ENCODE measurements at regions not wholly inside any gene's neighbourhood (a gene's known extent, or its start where the extent isn't known, plus 50 kb on each side); places are given as distances from the start of the nearest gene placed in this dataset.

DNA sequence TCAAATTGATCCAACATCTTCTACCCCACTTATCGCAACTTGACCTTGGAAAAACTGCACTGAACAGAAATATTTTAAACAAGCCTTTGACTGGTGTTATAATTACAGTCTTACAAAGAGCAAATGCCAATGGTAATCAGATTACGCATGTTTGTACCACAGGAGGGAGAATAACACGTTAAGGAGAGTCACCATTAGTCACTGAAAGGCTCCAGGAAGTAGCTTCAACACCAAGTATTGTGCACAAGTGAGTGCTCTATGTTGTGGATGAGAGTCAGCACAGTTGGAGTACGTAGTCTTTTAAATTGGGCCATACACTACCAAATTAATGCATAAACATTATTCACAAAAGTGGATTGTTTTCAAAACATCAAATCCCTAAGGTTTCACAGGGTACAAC, 1081.5 kb upstream of the TENM3 start:
- DNase-seq (ENCODE audit: low read depth), result no peak
- no peak overlapping the region for H3K4me3 ChIP-seq (ENCODE audit: low read depth, low read length)
- TF ChIP-seq, protein P1, sequence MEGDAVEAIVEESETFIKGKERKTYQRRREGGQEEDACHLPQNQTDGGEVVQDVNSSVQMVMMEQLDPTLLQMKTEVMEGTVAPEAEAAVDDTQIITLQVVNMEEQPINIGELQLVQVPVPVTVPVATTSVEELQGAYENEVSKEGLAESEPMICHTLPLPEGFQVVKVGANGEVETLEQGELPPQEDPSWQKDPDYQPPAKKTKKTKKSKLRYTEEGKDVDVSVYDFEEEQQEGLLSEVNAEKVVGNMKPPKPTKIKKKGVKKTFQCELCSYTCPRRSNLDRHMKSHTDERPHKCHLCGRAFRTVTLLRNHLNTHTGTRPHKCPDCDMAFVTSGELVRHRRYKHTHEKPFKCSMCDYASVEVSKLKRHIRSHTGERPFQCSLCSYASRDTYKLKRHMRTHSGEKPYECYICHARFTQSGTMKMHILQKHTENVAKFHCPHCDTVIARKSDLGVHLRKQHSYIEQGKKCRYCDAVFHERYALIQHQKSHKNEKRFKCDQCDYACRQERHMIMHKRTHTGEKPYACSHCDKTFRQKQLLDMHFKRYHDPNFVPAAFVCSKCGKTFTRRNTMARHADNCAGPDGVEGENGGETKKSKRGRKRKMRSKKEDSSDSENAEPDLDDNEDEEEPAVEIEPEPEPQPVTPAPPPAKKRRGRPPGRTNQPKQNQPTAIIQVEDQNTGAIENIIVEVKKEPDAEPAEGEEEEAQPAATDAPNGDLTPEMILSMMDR (conservative IDR thresholded peaks at IDR 0.05; ENCODE audit: low read depth, low read length), result no peak

DNA sequence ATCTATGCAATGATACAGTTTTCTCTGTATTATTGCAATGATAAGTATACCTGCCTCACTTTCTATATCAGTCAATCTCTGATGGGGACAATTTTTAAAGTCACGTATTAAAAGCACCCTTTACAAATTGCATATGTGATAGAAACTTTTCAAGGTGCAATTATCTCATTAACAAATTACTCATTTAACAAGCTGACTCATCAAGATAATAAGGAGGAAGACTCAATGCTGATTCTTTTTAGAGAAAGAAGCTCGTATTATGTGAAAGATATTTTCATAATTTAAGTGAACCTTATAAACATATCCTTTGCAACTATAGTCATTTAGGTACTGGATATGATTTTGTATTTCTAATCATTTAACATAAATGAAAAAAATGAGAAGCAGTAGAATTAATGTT, 1080.9 kb upstream of the TENM3 start:
- TF ChIP-seq, protein P1 (conservative IDR thresholded peaks at IDR 0.05; ENCODE audit: low read depth, low read length), result no peak
- DNase-seq (ENCODE audit: low read depth), result no peak
- H3K4me3 ChIP-seq (ENCODE audit: low read depth, low read length), result no peak overlapping the region

DNA sequence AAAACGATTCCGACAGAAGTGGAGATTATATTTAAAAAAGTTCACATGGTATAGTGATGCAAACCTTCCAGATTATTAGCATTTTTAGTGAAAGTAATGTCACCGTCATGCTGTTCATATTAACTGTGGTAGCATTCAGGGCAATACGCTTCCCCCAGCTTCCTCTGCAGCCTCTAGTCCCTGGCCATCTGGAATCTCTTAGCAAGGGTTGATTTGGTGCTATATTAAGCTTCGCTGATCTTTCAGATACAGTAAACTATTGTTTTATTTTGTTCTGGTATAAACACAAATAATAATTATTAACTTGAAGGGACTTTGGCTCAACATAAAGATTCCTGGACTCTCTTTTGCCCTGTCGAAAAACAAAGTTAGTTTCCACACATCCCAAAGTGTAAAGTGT, 1080.5 kb upstream of the TENM3 start:
- TF ChIP-seq, protein P1 (conservative IDR thresholded peaks at IDR 0.05; ENCODE audit: low read depth, low read length), result no peak
- no peak for DNase-seq (ENCODE audit: low read depth)

DNA sequence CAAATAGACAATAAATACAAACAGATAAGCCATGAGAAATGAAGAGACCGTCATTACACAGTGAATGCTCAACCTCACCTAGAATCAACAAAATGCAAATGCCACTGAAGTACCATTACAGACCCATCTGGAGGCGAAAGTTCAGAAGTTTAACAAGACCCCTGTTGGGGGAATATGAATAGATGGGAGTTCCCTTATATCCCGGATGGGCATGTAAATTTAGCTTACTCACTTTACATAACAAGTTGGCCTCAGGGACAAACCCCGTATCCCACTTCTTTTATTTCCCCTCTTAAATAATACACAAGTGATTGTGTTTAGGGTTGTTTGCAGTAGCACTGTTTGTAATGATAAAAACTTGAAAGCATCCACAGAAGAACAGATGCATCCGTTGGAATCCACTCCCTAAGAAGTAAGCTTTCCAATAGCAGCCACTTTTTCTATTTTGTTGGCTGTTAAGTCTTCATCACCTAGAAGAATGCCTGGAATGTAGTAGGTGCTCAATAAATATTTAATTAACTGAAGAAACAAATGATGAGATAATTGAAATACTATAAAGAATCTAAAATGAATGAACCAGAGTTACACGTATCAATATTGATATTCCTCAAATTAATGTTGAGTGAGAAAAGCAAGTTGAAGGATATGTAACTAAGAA, 1076.3 kb upstream of the TENM3 start:
- H3K4me3 ChIP-seq (ENCODE audit: low read depth, low read length), result no peak overlapping the region
- DNase-seq (ENCODE audit: low read depth), result no peak
- TF ChIP-seq, protein P1 (conservative IDR thresholded peaks at IDR 0.05; ENCODE audit: low read depth, low read length), result no peak

More for the DNA sequence above, 1080.5 kb upstream of the TENM3 start:
- no peak overlapping the region for H3K4me3 ChIP-seq (ENCODE audit: low read depth, low read length)

DNA sequence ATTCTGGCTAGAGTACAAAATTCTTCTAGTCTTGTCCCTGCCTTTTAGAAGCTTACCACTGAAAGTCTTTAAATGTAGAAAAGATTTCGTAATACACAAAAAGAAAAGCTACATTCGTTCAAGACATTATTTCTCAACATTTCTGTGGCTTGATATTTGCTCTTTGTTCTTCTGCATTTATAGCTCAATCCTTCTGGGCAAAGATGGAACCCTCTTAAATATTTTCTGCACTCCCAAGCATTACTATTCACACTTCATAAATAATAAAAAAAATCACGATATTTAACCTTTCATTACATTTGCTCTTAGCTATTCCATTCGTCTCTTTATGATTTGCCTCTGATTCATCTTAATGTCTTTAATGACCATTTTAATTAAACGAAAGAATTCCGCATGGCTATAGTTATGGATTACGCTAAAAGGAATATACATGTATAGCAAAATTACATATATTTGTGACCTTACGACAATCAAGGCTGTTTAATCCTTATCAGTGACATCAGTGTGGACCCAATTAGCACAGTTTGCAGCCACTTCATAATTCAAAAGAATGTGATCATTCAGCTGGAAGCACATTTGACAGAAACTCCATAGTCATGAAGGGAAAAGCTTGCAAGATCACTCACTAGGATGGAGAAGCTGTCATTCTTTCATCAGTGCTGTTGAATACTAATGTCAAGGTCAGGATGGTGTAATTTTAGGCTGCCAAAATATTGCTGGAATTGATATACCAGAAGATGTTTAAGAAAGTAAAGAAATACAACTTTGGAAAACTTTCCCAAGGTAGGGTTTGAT, 1075.0 kb upstream of the TENM3 start:
- TF ChIP-seq, protein P1 (conservative IDR thresholded peaks at IDR 0.05; ENCODE audit: low read depth, low read length), result no peak
- H3K4me3 ChIP-seq (ENCODE audit: low read depth, low read length), result no peak overlapping the region
- no peak for DNase-seq (ENCODE audit: low read depth)

DNA sequence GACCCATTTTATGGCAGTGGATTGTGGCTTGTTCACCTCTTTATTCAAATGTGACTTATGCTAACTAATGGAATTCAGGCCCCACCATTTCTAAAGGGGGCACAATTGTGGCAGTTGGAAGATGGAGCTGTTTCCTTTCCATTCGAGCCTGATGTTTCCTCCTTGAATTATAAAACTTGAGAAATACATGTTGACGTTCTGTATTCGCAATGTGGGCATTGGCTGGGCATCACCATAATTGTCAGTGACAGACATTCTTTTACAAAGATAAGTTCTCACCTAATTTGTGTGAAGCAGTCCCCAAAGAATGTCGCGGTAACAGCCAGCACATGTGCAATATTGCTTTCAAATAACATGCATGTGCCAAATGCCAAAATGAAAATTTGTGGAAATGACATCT, 1070.2 kb upstream of the TENM3 start:
- DNase-seq (ENCODE audit: low read depth), result no peak
- H3K4me3 ChIP-seq (ENCODE audit: low read depth, low read length), result no peak overlapping the region
- TF ChIP-seq, protein P1 (conservative IDR thresholded peaks at IDR 0.05; ENCODE audit: low read depth, low read length), result no peak

Measured in epithelial cell of proximal tubule (primary cell).